HG02938 (cell line): ENCODE measurements at regions not wholly inside any gene's neighbourhood (a gene's known extent, or its start where the extent isn't known, plus 50 kb on each side); places are given as distances from the start of the nearest gene placed in this dataset.

ENCODE experiments used
- ATAC-seq: cut with Tn5 transposase; IDR thresholded peaks from one replicate; pipeline ENCODE4 v1.9.1; 2021; ENCODE audit warnings: mild to moderate bottlenecking, moderate library complexity; ENCODE audit not compliant: unreplicated experiment

DNA sequence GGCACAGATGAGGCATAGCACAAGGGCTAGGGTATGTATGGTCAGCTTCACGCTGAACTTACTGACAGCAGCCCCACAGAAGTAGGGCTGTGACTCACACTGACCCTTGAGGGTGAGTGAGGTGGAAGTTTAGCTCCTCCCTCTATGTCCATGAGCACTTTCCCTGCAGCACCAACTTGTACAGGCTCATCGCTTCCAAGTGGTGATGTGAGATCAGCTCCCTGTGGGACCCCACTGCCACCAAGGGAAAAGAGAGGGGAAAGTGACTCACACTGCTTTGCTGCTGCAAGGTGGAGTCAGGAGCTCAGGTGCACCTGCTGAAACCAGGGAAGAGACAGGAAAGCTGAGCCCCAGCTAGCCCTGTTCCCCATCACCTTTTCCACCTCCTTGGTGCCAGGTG is 91.5 kb downstream of the TEX51 start:
- no peak for ATAC-seq

DNA sequence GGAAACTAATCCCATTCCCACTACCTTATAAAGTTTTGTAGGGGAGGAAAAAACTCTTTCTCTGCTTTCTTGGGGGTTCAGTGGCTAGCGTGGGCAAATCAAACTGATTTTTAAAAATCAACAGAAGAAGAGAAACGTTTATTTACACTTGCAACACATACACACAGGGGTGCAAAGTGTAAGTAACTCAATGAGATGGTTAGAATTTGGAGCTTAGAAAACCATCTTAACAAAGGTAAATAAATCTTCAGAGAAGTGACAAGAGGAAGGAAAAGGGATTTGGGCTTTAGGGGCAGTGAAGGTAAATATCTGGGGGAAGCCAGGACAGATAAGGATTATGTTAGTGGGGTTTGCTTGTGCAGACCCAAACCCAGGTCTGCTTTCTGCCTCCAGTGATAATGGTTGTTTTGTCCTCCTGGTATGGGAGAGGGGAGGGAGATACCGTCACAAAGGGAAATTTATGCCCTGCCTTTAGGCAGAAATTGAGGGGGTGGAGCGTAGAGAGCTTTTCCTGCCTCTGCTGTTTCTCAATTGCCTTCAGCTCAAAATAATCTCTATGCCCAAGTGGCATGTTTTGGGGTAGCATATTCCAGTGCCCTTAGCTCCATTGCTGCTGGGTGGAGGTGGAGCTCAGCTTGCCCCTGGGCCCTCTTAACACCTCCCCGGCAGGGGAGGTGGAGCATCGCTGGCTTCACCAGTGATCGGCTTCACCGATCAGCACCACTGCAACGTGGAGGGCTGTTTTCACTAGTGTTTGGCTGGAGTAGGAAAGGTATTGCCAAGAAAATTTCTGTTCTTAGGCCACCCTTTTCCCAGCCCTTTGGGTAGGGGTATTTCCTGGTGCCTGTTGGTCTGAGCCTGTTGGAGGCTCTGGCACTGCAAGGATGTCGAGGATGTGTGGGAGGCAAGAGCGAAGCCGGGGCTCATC is 92.2 kb downstream of the TEX51 start:
- ATAC-seq, result no peak

GRCh38 chr2:126994340-126994777 is 95.7 kb downstream of the TEX51 start:
- ATAC-seq, result no peak

- ATAC-seq, result no peak
These were observed 97.1 kb downstream of the TEX51 start for GRCh38 chr2:126995621-126996377.

- no peak for ATAC-seq
These were observed 97.6 kb downstream of the TEX51 start for GRCh38 chr2:126996378-126996699.
